GM18519 (cell line): ENCODE measurements at regions not wholly inside any gene's neighbourhood (a gene's known extent, or its start where the extent isn't known, plus 50 kb on each side); places are given as distances from the start of the nearest gene placed in this dataset.

Experiments
- ATAC-seq: cut with Tn5 transposase; IDR thresholded peaks from one replicate; pipeline ENCODE4 v1.9.1; 2021; ENCODE audit warnings: mild to moderate bottlenecking, moderate library complexity; ENCODE audit not compliant: unreplicated experiment, low FRiP score

- no peak for ATAC-seq
Measured at GRCh38 chr4:134422776-134423175, 221.2 kb upstream of the PABPC4L start.

- ATAC-seq, result no peak
Measured at GRCh38 chr4:134421734-134422133, 220.1 kb upstream of the PABPC4L start.

- ATAC-seq, result no peak
Measured at GRCh38 chr4:134408897-134409296, 207.3 kb upstream of the PABPC4L start.

GRCh38 chr4:134401798-134402197 is 200.2 kb upstream of the PABPC4L start:
- ATAC-seq, result no peak

GRCh38 chr4:134393592-134393991 is 192.0 kb upstream of the PABPC4L start:
- no peak for ATAC-seq

GRCh38 chr4:134390319-134390718 is 188.7 kb upstream of the PABPC4L start:
- no peak for ATAC-seq

- no peak for ATAC-seq
Measured at GRCh38 chr4:134388351-134388750, 186.8 kb upstream of the PABPC4L start.

- ATAC-seq, result no peak
Measured at GRCh38 chr4:134382478-134383227, 181.1 kb upstream of the PABPC4L start.

GRCh38 chr4:134375775-134376174 is 174.2 kb upstream of the PABPC4L start:
- ATAC-seq, result no peak

GRCh38 chr4:134365852-134366251 is 164.3 kb upstream of the PABPC4L start:
- no peak for ATAC-seq

- no peak for ATAC-seq
Measured at GRCh38 chr4:134364928-134365327, 163.3 kb upstream of the PABPC4L start.

- no peak for ATAC-seq
Measured at GRCh38 chr4:134345244-134345643, 143.7 kb upstream of the PABPC4L start.

- no peak for ATAC-seq
Measured at GRCh38 chr4:134343656-134344055, 142.1 kb upstream of the PABPC4L start.

- no peak for ATAC-seq
Measured at GRCh38 chr4:134343081-134343480, 141.5 kb upstream of the PABPC4L start.

- ATAC-seq, result no peak
Measured at GRCh38 chr4:134337574-134337973, 136.0 kb upstream of the PABPC4L start.

- ATAC-seq, result no peak
Measured at GRCh38 chr4:134328741-134329140, 127.2 kb upstream of the PABPC4L start.

GRCh38 chr4:134327274-134328122 is 125.9 kb upstream of the PABPC4L start:
- no peak for ATAC-seq

- ATAC-seq, result no peak
Measured at GRCh38 chr4:134326866-134327265, 125.3 kb upstream of the PABPC4L start.

GRCh38 chr4:134324179-134324578 is 122.6 kb upstream of the PABPC4L start:
- ATAC-seq, result no peak

GRCh38 chr4:134320048-134320447 is 118.5 kb upstream of the PABPC4L start:
- no peak for ATAC-seq

- ATAC-seq, result no peak
Measured at GRCh38 chr4:134313591-134313990, 112.0 kb upstream of the PABPC4L start.

GRCh38 chr4:134309715-134310114 is 108.1 kb upstream of the PABPC4L start:
- ATAC-seq, result no peak
